K562 (cell line): ENCODE measurements at regions not wholly inside any gene's neighbourhood (a gene's known extent, or its start where the extent isn't known, plus 50 kb on each side); places are given as distances from the start of the nearest gene placed in this dataset.
A peak's percentile ranks its signal among the peaks of the same experiment; 100 is the strongest.

ENCODE experiments used
- CBFA2T2 ChIP-seq: fragments of 450-650 bp; conservative IDR thresholded peaks from 2 replicates; pipeline ENCODE4 v1.6.1; 2017; ENCODE audit warnings: mild to moderate bottlenecking
- PKNOX1 ChIP-seq: fragments of 450-650 bp; IDR thresholded peaks from 2 replicates; pipeline ENCODE4 v1.6.1; 2016
- PREB ChIP-seq: sonication (generic); formaldehyde crosslinking; IDR thresholded peaks from 2 replicates; pipeline ENCODE4 v1.8.1; 2023; ENCODE audit warnings: mild to moderate bottlenecking, missing genetic modification reagents
- TEAD4 ChIP-seq, 2 experiments: sonication (generic) in 1 of 2; formaldehyde crosslinking in 1 of 2; IDR thresholded peaks; 2 replicates each; pipeline versions ENCODE4 v1.6.1 to v1.8.0; 2012 to 2022; ENCODE audit warnings: borderline replicate concordance in 1 of 2, inconsistent platforms in 1 of 2, low read length in 1 of 2, mild to moderate bottlenecking in 1 of 2, missing genetic modification reagents in 1 of 2
- ZHX1 ChIP-seq: fragments of 150-350 bp; conservative IDR thresholded peaks from 2 replicates; pipeline ENCODE4 v1.6.1; 2014; ENCODE audit warnings: low read length
- ZNF347 ChIP-seq: fragments of 450-650 bp; formaldehyde crosslinking; IDR thresholded peaks from 2 replicates; pipeline ENCODE4 v1.4.0; 2020; ENCODE audit warnings: low read depth, mild to moderate bottlenecking, moderate library complexity

- TF ChIP-seq ZHX1, result no peak
- no peak for TF ChIP-seq PREB (CRISPR knock-in tag)
- no peak for TF ChIP-seq TEAD4 (IDR thresholded peaks at IDR 0.05; ENCODE audit: low read length)
- TF ChIP-seq TEAD4 (CRISPR knock-in tag; IDR thresholded peaks at IDR 0.05; ENCODE audit: borderline replicate concordance), result no peak
- peak; percentile 8; the same call in 1 of the 2 replicates for TF ChIP-seq PKNOX1
- no peak for TF ChIP-seq ZNF347
- 0 out of 2 replicates have a peak, but pooled peaks have one; percentile 4 for TF ChIP-seq CBFA2T2
These were observed 322.9 kb downstream of the MATN1 start (continued) for GRCh38 chr1:30400507-30400906.
